ENCODE measurements at regions not wholly inside any gene's neighbourhood (a gene's known extent, or its start where the extent isn't known, plus 50 kb on each side); places are given as distances from the start of the nearest gene placed in this dataset.

GRCh38 chr20:51236421-51236820 lies 213.5 kb upstream of the KCNG1 start:
- no peak overlapping the region for H3K4me2 ChIP-seq (ENCODE audit: low read depth, low read length)
- ATAC-seq (ENCODE audit: low read depth), result peak; percentile 40; the same call in 1 of the 2 replicates
- no peak overlapping the region for H3K4ac ChIP-seq (ENCODE audit: low read depth, low read length)
- no peak overlapping the region for H4K5ac ChIP-seq (ENCODE audit: low read depth, low read length)
- no peak overlapping the region for H3K9ac ChIP-seq (ENCODE audit: low read depth, low read length)
- TF ChIP-seq RCOR1 (IDR thresholded peaks at IDR 0.05; ENCODE audit: insufficient replicate concordance, low read length) (no peak), MXI1 (IDR thresholded peaks at IDR 0.05; ENCODE audit: borderline replicate concordance, low read depth, low read length) (no peak)
- H4K8ac ChIP-seq (ENCODE audit: low read depth in 2 of 2, low read length in 2 of 2), result no peak overlapping the region
- no peak overlapping the region for H3K56ac ChIP-seq (ENCODE audit: extremely low read depth, insufficient read depth, low read length)
- H2AK5ac ChIP-seq (ENCODE audit: low read depth, low read length), result no peak overlapping the region
- H2BK15ac ChIP-seq (ENCODE audit: low read depth, low read length), result no peak overlapping the region
- no TSS peak for BruUV-seq (replicated peaks)
- peak; percentile 25 for DNase-seq
- intact Hi-C loops (cut with micrococcal nuclease), result loop anchor here (5.0 kb wide), 1 partner anchor 51 kb away; no protein-coding TSS in a partner anchor
- no peak overlapping the region for H2BK120ac ChIP-seq (ENCODE audit: low read depth, low read length)
- H2AK9ac ChIP-seq (replicated peaks; ENCODE audit: low read depth, low read length, poor library complexity), result no peak overlapping the region
- CTCF ChIA-PET, result interaction anchor here (0.6 kb wide), 1 partner anchor 54 kb away, joined by 4 read pairs; no protein-coding TSS in a partner anchor
- no peaks in the 10 kb centered on the region for H3K9me1 ChIP-seq (ENCODE audit: insufficient read depth, low read length)
- H3K27ac ChIP-seq (ENCODE audit: insufficient read depth, low read length), result no peak overlapping the region
- no peaks in the 10 kb centered on the region for H4K20me1 ChIP-seq (ENCODE audit: insufficient read depth, low read length)
- H3K4me1 ChIP-seq (ENCODE audit: control insufficient read depth, insufficient read depth, low read length), result peaks cover 5% of the 10 kb centered on the region; the same call in 1 of the 2 replicates
- no peak overlapping the region for H2AFZ ChIP-seq (replicated peaks; ENCODE audit: low read length, poor library complexity)
- dilution Hi-C loops (cut with HindIII; ENCODE audit: low sequenced_read_pairs, unreplicated experiment), result no loop called here
- POLR2A ChIA-PET (ENCODE audit: unreplicated experiment), result no interaction called here
- H3K14ac ChIP-seq (replicated peaks; ENCODE audit: low read depth, low read length), result no peak overlapping the region
- H3K9me3 ChIP-seq (ENCODE audit: control insufficient read depth, insufficient read depth, low read length), result peaks cover 8% of the 10 kb centered on the region
- H2BK5ac ChIP-seq (ENCODE audit: low read depth, low read length, poor library complexity, severe bottlenecking), result no peak overlapping the region
- 100% methylated on average over 1 of the region's 2 CpGs; no CpG with 5 or more reads in 1 of the 2 experiments for WGBS, 2 experiments (ENCODE audit: extremely low coverage in 2 of 2, insufficient read length in 1 of 2)
- in situ Hi-C loops (cut with MboI; ENCODE audit: low sequenced_read_pairs), result no loop called here
- H3K18ac ChIP-seq (ENCODE audit: low read depth, low read length), result no peak overlapping the region
- no peaks in the 10 kb centered on the region for H3K36me3 ChIP-seq (ENCODE audit: control insufficient read depth, insufficient read depth, low read length)
- peaks cover 22% of the 10 kb centered on the region for H3K27me3 ChIP-seq (ENCODE audit: control insufficient read depth, insufficient read depth, low read length)
- H3K79me1 ChIP-seq (ENCODE audit: low read depth in 1 of 2, low read length in 2 of 2), result no peaks in the 10 kb centered on the region
- no peak overlapping the region for H3K4me3 ChIP-seq (ENCODE audit: insufficient read depth, low read depth, low read length)
- no peak overlapping the region for H2BK20ac ChIP-seq (ENCODE audit: low read depth, low read length)
- H4K91ac ChIP-seq (ENCODE audit: insufficient read depth, low read depth, low read length), result no peak overlapping the region
- no peak overlapping the region for H3K23ac ChIP-seq (ENCODE audit: low read depth, low read length)

Data from IMR-90 (cell line).